Neural progenitor cell (in vitro differentiated cells): ENCODE measurements at regions not wholly inside any gene's neighbourhood (a gene's known extent, or its start where the extent isn't known, plus 50 kb on each side); places are given as distances from the start of the nearest gene placed in this dataset.

Experiments used
- DNase-seq: peaks from one replicate; pipeline ENCODE4 v3.0.0-alpha.2; 2016; ENCODE audit warnings: low spot score
- H2AFZ ChIP-seq: fragments of 200-600 bp; sonication (generic); replicated peaks from 2 replicates; pipeline ENCODE4 v1.6.1; 2016; ENCODE audit warnings: antibody characterized with exemption
- H3F3A ChIP-seq: fragments of 200-600 bp; sonication (generic); 2 replicates; pipeline ENCODE4 v1.6.1; 2016; ENCODE audit warnings: antibody characterized with exemption, low read depth
- H3K27ac ChIP-seq: fragments of 200-600 bp; sonication (generic); 2 replicates; pipeline ENCODE4 v1.5.1; 2016; ENCODE audit warnings: mild to moderate bottlenecking
- H3K27me3 ChIP-seq: fragments of 200-600 bp; sonication (generic); 2 replicates; pipeline ENCODE4 v1.6.1; 2016; ENCODE audit warnings: mild to moderate bottlenecking, moderate library complexity
- H3K36me3 ChIP-seq: fragments of 200-600 bp; sonication (generic); 2 replicates; pipeline ENCODE4 v1.5.1; 2016
- H3K4me1 ChIP-seq: fragments of 200-600 bp; sonication (generic); 2 replicates; pipeline ENCODE4 v1.6.1; 2016; ENCODE audit warnings: mixed run types
- H3K4me2 ChIP-seq: fragments of 200-600 bp; sonication (generic); 2 replicates; pipeline ENCODE4 v1.6.1; 2016
- H3K4me3 ChIP-seq: fragments of 200-600 bp; sonication (generic); 2 replicates; pipeline ENCODE4 v1.5.1; 2016
- H3K79me2 ChIP-seq: fragments of 200-600 bp; sonication (generic); 2 replicates; pipeline ENCODE4 v1.6.1; 2016; ENCODE audit warnings: low read depth
- H3K9ac ChIP-seq: fragments of 200-600 bp; sonication (generic); 2 replicates; pipeline ENCODE4 v1.6.1; 2016
- H3K9me3 ChIP-seq: fragments of 200-600 bp; sonication (generic); 2 replicates; pipeline ENCODE4 v1.5.1; 2016; ENCODE audit warnings: low read depth
- H4K20me1 ChIP-seq: fragments of 200-600 bp; sonication (generic); 2 replicates; pipeline ENCODE4 v1.6.1; 2016; ENCODE audit warnings: low read depth
- H3K27ac Mint-ChIP-seq: 3 replicates; pipeline ENCODE4 v1.8.0; 2021; ENCODE audit warnings: mixed read lengths
- H3K27me3 Mint-ChIP-seq: 2 replicates; pipeline ENCODE4 v1.8.0; 2022; ENCODE audit warnings: low read depth, mild to moderate bottlenecking, inconsistent platforms, moderate library complexity, mixed read lengths; ENCODE audit not compliant: insufficient read depth
- H3K36me3 Mint-ChIP-seq: 3 replicates; pipeline ENCODE4 v1.8.0; 2021; ENCODE audit warnings: mixed read lengths
- H3K4me1 Mint-ChIP-seq: 3 replicates; pipeline ENCODE4 v1.8.0; 2021; ENCODE audit warnings: mixed read lengths
- H3K4me3 Mint-ChIP-seq: 3 replicates; pipeline ENCODE4 v1.8.0; 2021; ENCODE audit warnings: mild to moderate bottlenecking, moderate library complexity, mixed read lengths
- H3K9me3 Mint-ChIP-seq: 3 replicates; pipeline ENCODE4 v1.8.0; 2020; ENCODE audit warnings: mixed read lengths
- CTCF ChIP-seq: fragments of 200-600 bp; sonication (generic); IDR thresholded peaks from 2 replicates; pipeline ENCODE4 v1.5.1; 2017; ENCODE audit warnings: antibody characterized with exemption, mild to moderate bottlenecking
- EZH2 ChIP-seq: fragments of 200-600 bp; sonication (generic); IDR thresholded peaks from 2 replicates; pipeline ENCODE4 v1.6.1; 2017; ENCODE audit warnings: antibody characterized with exemption, mild to moderate bottlenecking, moderate library complexity
- EZH2phosphoT487 ChIP-seq: fragments of 200-600 bp; sonication (generic); IDR thresholded peaks from 2 replicates; pipeline ENCODE4 v1.6.1; 2017; ENCODE audit warnings: antibody characterized with exemption

GRCh38 chr5:128749136-128749898 lies 211.3 kb upstream of the FBN2 start:
- H3K27ac ChIP-seq = no peak overlapping the region
- H3K27ac Mint-ChIP-seq = no peak overlapping the region

DNA sequence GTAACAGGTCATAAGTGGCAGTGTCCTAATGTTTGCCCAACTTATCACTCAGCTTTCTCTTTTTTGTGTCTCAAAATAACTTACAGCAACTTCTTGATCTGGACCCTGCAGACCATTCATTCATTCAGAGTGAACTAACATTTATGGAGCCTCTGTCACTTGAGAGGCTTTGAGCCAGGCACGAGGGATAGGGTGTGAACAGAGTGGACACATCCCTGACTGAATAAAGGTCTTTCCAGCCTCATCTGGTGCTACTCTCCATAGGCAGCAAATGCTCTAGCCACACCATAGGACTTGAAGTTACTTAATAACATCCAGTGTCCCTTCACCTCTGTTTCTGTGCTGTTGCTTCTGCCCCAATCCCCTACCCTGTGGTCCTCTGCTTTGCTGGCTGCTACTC lies 212.1 kb upstream of the FBN2 start:
- no peaks in the 10 kb centered on the region for H3K79me2 ChIP-seq
- peaks cover 9% of the 10 kb centered on the region for H3K4me1 ChIP-seq
- no peaks in the 10 kb centered on the region for H3K9me3 Mint-ChIP-seq
- peaks cover 5% of the 10 kb centered on the region for H3K4me1 Mint-ChIP-seq
- H3K27ac Mint-ChIP-seq = no peak overlapping the region
- no peaks in the 10 kb centered on the region for H3K36me3 Mint-ChIP-seq
- H4K20me1 ChIP-seq = no peaks in the 10 kb centered on the region
- DNase-seq = no peak
- H3K4me2 ChIP-seq = no peak overlapping the region
- peak overlapping the region; percentile 58 for H2AFZ ChIP-seq
- H3K9me3 ChIP-seq = no peaks in the 10 kb centered on the region
- no peaks in the 10 kb centered on the region for H3K27me3 Mint-ChIP-seq
- H3K4me3 Mint-ChIP-seq = no peak overlapping the region
- TF ChIP-seq EZH2 (no peak), EZH2phosphoT487 (no peak), CTCF (no peak)
- no peaks in the 10 kb centered on the region for H3F3A ChIP-seq
- no peak overlapping the region for H3K9ac ChIP-seq
- no peak overlapping the region for H3K27ac ChIP-seq
- no peaks in the 10 kb centered on the region for H3K36me3 ChIP-seq
- no peak overlapping the region for H3K4me3 ChIP-seq
- no peaks in the 10 kb centered on the region for H3K27me3 ChIP-seq

More at GRCh38 chr5:128749136-128749898, 211.3 kb upstream of the FBN2 start:
- Mint-ChIP-seq H3K4me1 (peaks cover 5% of the 10 kb centered on the region), H3K4me3 (no peak overlapping the region), H3K27me3 (no peaks in the 10 kb centered on the region), H3K9me3 (no peaks in the 10 kb centered on the region), H3K36me3 (no peaks in the 10 kb centered on the region)
- peak; percentile 9 for DNase-seq
- no peak overlapping the region for H3K9ac ChIP-seq
- no peaks in the 10 kb centered on the region for H3F3A ChIP-seq
- H2AFZ ChIP-seq = peak overlapping the region; percentile 58
- no peaks in the 10 kb centered on the region for H3K27me3 ChIP-seq
- TF ChIP-seq CTCF (no peak), EZH2phosphoT487 (no peak), EZH2 (no peak)
- H3K4me2 ChIP-seq = no peak overlapping the region
- no peaks in the 10 kb centered on the region for H3K36me3 ChIP-seq
- H3K79me2 ChIP-seq = no peaks in the 10 kb centered on the region
- H3K9me3 ChIP-seq = no peaks in the 10 kb centered on the region
- no peaks in the 10 kb centered on the region for H4K20me1 ChIP-seq
- H3K4me3 ChIP-seq = no peak overlapping the region
- peaks cover 9% of the 10 kb centered on the region for H3K4me1 ChIP-seq

DNA sequence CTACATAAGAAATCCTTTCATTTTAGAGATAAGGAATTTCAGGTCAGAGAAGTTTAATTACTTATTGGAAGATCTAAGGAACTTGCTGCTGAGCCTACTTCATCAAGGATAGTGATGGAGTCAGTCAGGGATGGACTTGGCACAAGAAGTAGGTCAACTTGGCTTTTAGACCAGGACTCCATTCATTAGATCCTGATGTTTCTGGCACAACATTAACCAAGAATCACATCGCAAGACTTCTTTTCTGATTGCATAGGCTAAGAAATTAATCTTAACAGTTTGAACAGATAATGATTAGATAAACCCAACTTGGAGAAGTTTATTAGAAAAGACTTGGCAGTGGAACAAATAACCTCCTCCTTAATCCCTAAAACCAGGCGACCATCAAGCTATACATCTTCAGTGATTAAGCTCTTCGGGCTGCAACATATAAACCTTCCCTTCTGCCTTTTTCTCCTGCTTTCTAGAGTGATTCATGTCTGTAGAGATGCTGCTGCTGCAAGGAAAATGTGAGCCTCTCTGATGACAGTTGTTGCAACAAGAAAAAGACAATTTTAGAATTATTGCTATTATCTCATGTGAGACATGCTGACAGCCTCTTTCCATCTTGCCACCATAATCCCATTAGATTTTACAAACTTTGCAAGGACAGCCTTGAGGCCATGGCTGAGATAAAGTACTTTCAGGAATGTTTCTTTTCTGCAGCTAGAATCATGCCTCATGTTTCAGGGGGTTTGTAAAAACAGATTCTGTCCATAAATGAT lies 207.9 kb upstream of the SLC27A6 start:
- no peak for TF ChIP-seq EZH2phosphoT487
- no peak for TF ChIP-seq CTCF
- TF ChIP-seq EZH2 = no peak
- no peak for DNase-seq
- Mint-ChIP-seq H3K27me3 (peaks cover under 1% of the 10 kb centered on the region), H3K27ac (no peak overlapping the region), H3K36me3 (no peaks in the 10 kb centered on the region), H3K9me3 (peaks cover 3% of the 10 kb centered on the region), H3K4me1 (no peaks in the 10 kb centered on the region), H3K4me3 (no peak overlapping the region)
- Histone ChIP-seq H3K4me3 (no peak overlapping the region), H3K36me3 (no peaks in the 10 kb centered on the region), H3K79me2 (no peaks in the 10 kb centered on the region), H4K20me1 (no peaks in the 10 kb centered on the region), H3K4me2 (no peak overlapping the region), H3F3A (no peaks in the 10 kb centered on the region), H3K27me3 (no peaks in the 10 kb centered on the region), H3K9me3 (no peaks in the 10 kb centered on the region), H3K27ac (no peak overlapping the region), H2AFZ (no peak overlapping the region), H3K9ac (no peak overlapping the region), H3K4me1 (no peaks in the 10 kb centered on the region)
